ENCODE measurements at regions not wholly inside any gene's neighbourhood (a gene's known extent, or its start where the extent isn't known, plus 50 kb on each side); places are given as distances from the start of the nearest gene placed in this dataset.
A peak's percentile ranks its signal among the peaks of the same experiment; 100 is the strongest.
"Not testable (repeated sequence)": the region's sequence is repeated elsewhere in the genome, so short reads cannot be mapped to it uniquely, and the experiment has no call there.

DNA sequence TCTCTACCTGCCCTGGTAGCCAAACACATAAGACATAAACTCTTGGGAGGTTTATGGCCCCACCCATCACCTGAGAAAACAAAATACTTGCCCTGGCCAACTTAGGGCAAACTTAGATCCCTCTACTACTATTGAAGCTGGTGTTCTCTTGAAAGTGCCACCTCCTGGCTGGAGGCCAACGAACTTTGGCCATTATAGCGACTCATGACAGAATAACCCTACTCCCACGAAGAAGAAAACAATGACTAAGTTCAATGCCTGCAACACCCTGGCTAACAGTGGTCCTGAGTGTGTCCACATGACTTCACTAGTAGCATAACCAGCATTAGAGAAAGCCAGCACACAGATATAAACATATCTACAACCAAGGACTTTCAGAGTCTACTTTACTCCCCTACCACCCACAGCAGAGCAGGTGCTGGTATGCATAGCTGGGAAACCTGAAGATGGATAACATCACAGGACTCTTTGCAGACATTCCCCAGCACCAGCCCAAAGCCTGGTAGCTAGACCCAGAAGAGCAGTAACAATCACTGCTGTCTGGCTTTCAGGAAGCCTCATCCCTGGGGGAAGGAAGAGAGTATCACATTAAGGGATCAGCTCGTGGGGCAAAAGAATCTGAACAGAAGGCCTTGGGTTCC lies 81.0 kb downstream of the SLC30A10 start:
- CTCF ChIA-PET: no interaction called here
- no peak overlapping the region for H3K27ac ChIP-seq (ENCODE audit: low read length)
- intact Hi-C loops (cut with micrococcal nuclease): no loop called here

DNA sequence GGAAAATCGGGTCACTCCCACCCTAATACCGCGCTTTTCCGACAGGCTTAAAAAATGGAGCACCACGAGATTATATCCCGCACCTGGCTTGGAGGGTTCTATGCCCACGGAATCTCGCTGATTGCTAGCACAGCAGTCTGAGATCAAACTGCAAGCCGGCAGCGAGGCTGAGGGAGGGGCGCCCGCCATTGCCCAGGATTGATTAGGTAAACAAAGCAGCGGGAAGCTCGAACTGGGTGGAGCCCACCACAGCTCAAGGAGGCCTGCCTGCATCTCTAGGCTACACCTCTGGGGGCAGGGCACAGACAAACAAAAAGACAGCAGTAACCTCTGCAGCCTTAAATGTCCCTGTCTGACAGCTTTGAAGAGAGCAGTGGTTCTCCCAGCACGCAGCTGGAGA lies 88.8 kb downstream of the SLC30A10 start:
- H3K36me3 ChIP-seq (ENCODE audit: low read depth, low read length); H3K79me2 ChIP-seq (ENCODE audit: low read length); H3K27ac ChIP-seq (ENCODE audit: low read length); H3K4me3 ChIP-seq (ENCODE audit: low read length); H3K9me3 ChIP-seq (ENCODE audit: low read length); H3K4me1 ChIP-seq (ENCODE audit: insufficient read depth, low read length); ATAC-seq; H3K9ac ChIP-seq (ENCODE audit: low read length); H3F3A ChIP-seq (ENCODE audit: low read length, unreplicated experiment); BruUV-seq (replicated peaks); H3K4me2 ChIP-seq (ENCODE audit: low read length); H2AFZ ChIP-seq (ENCODE audit: low read length); POLR2A ChIA-PET (ENCODE audit: unreplicated experiment); H4K20me1 ChIP-seq (ENCODE audit: low read length); H3K9me2 ChIP-seq (replicated peaks; ENCODE audit: low read length); DNase-seq; CTCF ChIA-PET: not testable (repeated sequence)
- peaks cover 39% of the 10 kb centered on the region for H3K27me3 ChIP-seq (ENCODE audit: low read length)
- intact Hi-C loops (cut with micrococcal nuclease): loop anchor here (5.0 kb wide), 1 partner anchor 128 kb away; no protein-coding TSS in a partner anchor

More for the DNA sequence above, 81.0 kb downstream of the SLC30A10 start:
- H3K79me2 ChIP-seq (ENCODE audit: low read length): no peaks in the 10 kb centered on the region
- H3K36me3 ChIP-seq (ENCODE audit: low read depth, low read length): no peaks in the 10 kb centered on the region
- no TSS peak for BruUV-seq (replicated peaks)
- H3K9ac ChIP-seq (ENCODE audit: low read length): no peak overlapping the region
- DNase-seq: peak; percentile 60
- no peaks in the 10 kb centered on the region for H4K20me1 ChIP-seq (ENCODE audit: low read length)
- H3K4me1 ChIP-seq (ENCODE audit: insufficient read depth, low read length): no peaks in the 10 kb centered on the region
- no peak for TF ChIP-seq EZH2phosphoT487 (IDR thresholded peaks at IDR 0.05; ENCODE audit: borderline replicate concordance, low read length)
- no peak for TF ChIP-seq EZH2 (IDR thresholded peaks at IDR 0.05; ENCODE audit: low read length, unreplicated experiment)
- TF ChIP-seq, protein P1, sequence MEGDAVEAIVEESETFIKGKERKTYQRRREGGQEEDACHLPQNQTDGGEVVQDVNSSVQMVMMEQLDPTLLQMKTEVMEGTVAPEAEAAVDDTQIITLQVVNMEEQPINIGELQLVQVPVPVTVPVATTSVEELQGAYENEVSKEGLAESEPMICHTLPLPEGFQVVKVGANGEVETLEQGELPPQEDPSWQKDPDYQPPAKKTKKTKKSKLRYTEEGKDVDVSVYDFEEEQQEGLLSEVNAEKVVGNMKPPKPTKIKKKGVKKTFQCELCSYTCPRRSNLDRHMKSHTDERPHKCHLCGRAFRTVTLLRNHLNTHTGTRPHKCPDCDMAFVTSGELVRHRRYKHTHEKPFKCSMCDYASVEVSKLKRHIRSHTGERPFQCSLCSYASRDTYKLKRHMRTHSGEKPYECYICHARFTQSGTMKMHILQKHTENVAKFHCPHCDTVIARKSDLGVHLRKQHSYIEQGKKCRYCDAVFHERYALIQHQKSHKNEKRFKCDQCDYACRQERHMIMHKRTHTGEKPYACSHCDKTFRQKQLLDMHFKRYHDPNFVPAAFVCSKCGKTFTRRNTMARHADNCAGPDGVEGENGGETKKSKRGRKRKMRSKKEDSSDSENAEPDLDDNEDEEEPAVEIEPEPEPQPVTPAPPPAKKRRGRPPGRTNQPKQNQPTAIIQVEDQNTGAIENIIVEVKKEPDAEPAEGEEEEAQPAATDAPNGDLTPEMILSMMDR (conservative IDR thresholded peaks at IDR 0.05; ENCODE audit: low read depth, low read length): no peak
- no peak overlapping the region for H3K4me2 ChIP-seq (ENCODE audit: low read length)
- POLR2A ChIA-PET (ENCODE audit: unreplicated experiment): no interaction called here
- H2AFZ ChIP-seq (ENCODE audit: low read length): no peak overlapping the region
- H3K4me3 ChIP-seq (ENCODE audit: low read length): no peak overlapping the region
- ATAC-seq: no peak
- no peaks in the 10 kb centered on the region for H3K9me2 ChIP-seq (replicated peaks; ENCODE audit: low read length)
- H3F3A ChIP-seq (ENCODE audit: low read length, unreplicated experiment): no peaks in the 10 kb centered on the region
- H3K27me3 ChIP-seq (ENCODE audit: low read length): peaks cover 13% of the 10 kb centered on the region
- no peaks in the 10 kb centered on the region for H3K9me3 ChIP-seq (ENCODE audit: low read length)

DNA sequence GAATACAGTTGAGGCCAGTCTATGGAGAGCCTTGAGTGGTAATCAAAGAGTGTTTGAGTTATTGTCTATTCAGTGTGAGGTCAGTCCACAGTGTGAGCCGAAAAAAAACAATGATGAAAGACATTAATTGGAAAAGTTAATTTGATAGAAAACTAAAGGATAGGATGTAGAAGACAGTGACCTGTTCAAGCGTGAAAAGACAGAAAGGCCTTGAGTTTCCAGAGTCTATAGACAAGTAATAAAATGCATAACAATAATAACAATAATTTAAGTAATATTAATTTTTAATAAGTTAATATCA lies 90.4 kb downstream of the SLC30A10 start:
- H2AFZ ChIP-seq (ENCODE audit: low read length): no peak overlapping the region
- POLR2A ChIA-PET (ENCODE audit: unreplicated experiment): no interaction called here

More for the DNA sequence above, 90.4 kb downstream of the SLC30A10 start:
- H3K79me2 ChIP-seq (ENCODE audit: low read length): no peaks in the 10 kb centered on the region
- intact Hi-C loops (cut with micrococcal nuclease): loop anchor here (1.0 to 5.0 kb wide), 2 partner anchors 129 to 153 kb away; no protein-coding TSS in a partner anchor
- H3K4me1 ChIP-seq (ENCODE audit: insufficient read depth, low read length): no peaks in the 10 kb centered on the region
- no peaks in the 10 kb centered on the region for H3K9me3 ChIP-seq (ENCODE audit: low read length)
- no peak overlapping the region for H3K9ac ChIP-seq (ENCODE audit: low read length)
- peaks cover 53% of the 10 kb centered on the region for H3K27me3 ChIP-seq (ENCODE audit: low read length)
- no peak for DNase-seq
- no peaks in the 10 kb centered on the region for H3K9me2 ChIP-seq (replicated peaks; ENCODE audit: low read length)
- no peak overlapping the region for H3K27ac ChIP-seq (ENCODE audit: low read length)
- ATAC-seq: no peak
- no TSS peak for BruUV-seq (replicated peaks)
- H4K20me1 ChIP-seq (ENCODE audit: low read length): no peaks in the 10 kb centered on the region
- no peaks in the 10 kb centered on the region for H3K36me3 ChIP-seq (ENCODE audit: low read depth, low read length)
- no peak overlapping the region for H3K4me2 ChIP-seq (ENCODE audit: low read length)
- CTCF ChIA-PET: no interaction called here
- no peaks in the 10 kb centered on the region for H3F3A ChIP-seq (ENCODE audit: low read length, unreplicated experiment)
- H3K4me3 ChIP-seq (ENCODE audit: low read length): no peak overlapping the region
- TF ChIP-seq EZH2 (IDR thresholded peaks at IDR 0.05; ENCODE audit: low read length, unreplicated experiment): no peak
- TF ChIP-seq, protein P1 (conservative IDR thresholded peaks at IDR 0.05; ENCODE audit: low read depth, low read length): no peak; the same call in 1 of the 2 replicates
- no peak for TF ChIP-seq EZH2phosphoT487 (IDR thresholded peaks at IDR 0.05; ENCODE audit: borderline replicate concordance, low read length)

Measured in PC-3 (cell line).